Sigmoid colon (tissue), 4 donors: ENCODE measurements at regions not wholly inside any gene's neighbourhood (a gene's known extent, or its start where the extent isn't known, plus 50 kb on each side); places are given as distances from the start of the nearest gene placed in this dataset.

Experiments
- CTCF ChIP-seq, 4 experiments: fragments of 450-650 bp in 3 of 4; fragments of 200-600 bp in 1 of 4; IDR thresholded peaks; one replicate each; pipeline ENCODE4 v1.5.1; 2016 to 2019; ENCODE audit warnings: antibody characterized with exemption in 4 of 4, mild to moderate bottlenecking in 3 of 4, moderate library complexity in 2 of 4
- EP300 ChIP-seq, 4 donors: sonication (generic); formaldehyde crosslinking; IDR thresholded peaks; one replicate each; pipeline ENCODE4 v1.6.1; 2017; ENCODE audit warnings: antibody characterized with exemption in 4 of 4
- POLR2A ChIP-seq, 2 donors: fragments of 450-650 bp; IDR thresholded peaks; one replicate each; pipeline ENCODE4 v1.6.1; 2016; ENCODE audit warnings: antibody characterized with exemption in 2 of 2, mild to moderate bottlenecking in 2 of 2, moderate library complexity in 2 of 2
- POLR2AphosphoS5 ChIP-seq, 4 donors: sonication (generic); formaldehyde crosslinking; IDR thresholded peaks; one replicate each; pipeline ENCODE4 v1.6.1; 2017; ENCODE audit warnings: antibody characterized with exemption in 4 of 4

- TF ChIP-seq CTCF (IDR thresholded peaks at IDR 0.05) = no peak
- TF ChIP-seq EP300 (IDR thresholded peaks at IDR 0.05) = no peak
- TF ChIP-seq POLR2AphosphoS5 (IDR thresholded peaks at IDR 0.05) = no peak
- no peak for TF ChIP-seq POLR2A (IDR thresholded peaks at IDR 0.05)
Observed at GRCh38 chr14:38521591-38521990, 265.7 kb upstream of the CLEC14A start.
